WERI-Rb-1 (cell line): ENCODE measurements at regions not wholly inside any gene's neighbourhood (a gene's known extent, or its start where the extent isn't known, plus 50 kb on each side); places are given as distances from the start of the nearest gene placed in this dataset.

Experiments used
- DNase-seq: peaks from one replicate; pipeline ENCODE4 v3.0.0-alpha.2; 2020
- H3K27ac ChIP-seq: fragments of 250-450 bp; sonication (Bioruptor Pico); 2 replicates; pipeline ENCODE4 v1.5.1; 2020; ENCODE audit warnings: mild to moderate bottlenecking, moderate library complexity
- H3K27me3 ChIP-seq: fragments of 250-450 bp; sonication (Bioruptor Pico); 2 replicates; pipeline ENCODE4 v1.5.1; 2021; ENCODE audit warnings: mild to moderate bottlenecking, low read depth, moderate library complexity; ENCODE audit not compliant: insufficient read depth, severe bottlenecking
- H3K36me3 ChIP-seq: fragments of 250-450 bp; sonication (Bioruptor Pico); 2 replicates; pipeline ENCODE4 v1.5.1; 2020; ENCODE audit warnings: mild to moderate bottlenecking, moderate library complexity
- H3K4me3 ChIP-seq: 2 replicates; pipeline ENCODE4 v1.5.1; 2011; ENCODE audit warnings: low read depth, mild to moderate bottlenecking, control low read depth, low read length
- H3K9me3 ChIP-seq: fragments of 250-450 bp; sonication (Bioruptor Pico); 2 replicates; pipeline ENCODE4 v1.5.1; 2021; ENCODE audit warnings: mild to moderate bottlenecking, moderate library complexity; ENCODE audit not compliant: severe bottlenecking
- TF ChIP-seq, protein P1 (sequence below): IDR thresholded peaks from 2 replicates; pipeline ENCODE4 v1.5.1; 2011; ENCODE audit warnings: low read depth, mild to moderate bottlenecking, control low read depth, inconsistent platforms, low read length

DNA sequence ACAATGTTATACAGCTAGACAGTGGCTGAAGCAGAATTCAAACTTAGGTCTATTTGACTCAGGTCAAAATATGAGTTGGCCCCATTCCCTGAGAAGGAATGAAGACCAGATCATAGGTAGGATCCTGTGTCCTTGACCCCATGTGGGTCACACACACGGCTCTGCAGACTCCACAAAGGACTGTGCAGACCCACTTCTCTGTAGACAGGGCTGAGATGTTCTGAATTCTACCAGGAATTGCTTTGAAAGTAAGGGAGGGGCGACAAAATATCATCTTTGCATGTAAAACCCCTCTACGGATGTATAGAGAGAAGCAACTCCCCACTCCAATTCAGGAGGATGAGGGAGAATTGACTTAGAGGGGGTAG lies 62.3 kb upstream of the CTIF start:
- Histone ChIP-seq H3K9me3 (peaks cover 7% of the 10 kb centered on the region), H3K27me3 (no peaks in the 10 kb centered on the region), H3K27ac (no peak overlapping the region), H3K36me3 (no peaks in the 10 kb centered on the region), H3K4me3 (no peak overlapping the region)
- DNase-seq = no peak
- TF ChIP-seq, protein P1, sequence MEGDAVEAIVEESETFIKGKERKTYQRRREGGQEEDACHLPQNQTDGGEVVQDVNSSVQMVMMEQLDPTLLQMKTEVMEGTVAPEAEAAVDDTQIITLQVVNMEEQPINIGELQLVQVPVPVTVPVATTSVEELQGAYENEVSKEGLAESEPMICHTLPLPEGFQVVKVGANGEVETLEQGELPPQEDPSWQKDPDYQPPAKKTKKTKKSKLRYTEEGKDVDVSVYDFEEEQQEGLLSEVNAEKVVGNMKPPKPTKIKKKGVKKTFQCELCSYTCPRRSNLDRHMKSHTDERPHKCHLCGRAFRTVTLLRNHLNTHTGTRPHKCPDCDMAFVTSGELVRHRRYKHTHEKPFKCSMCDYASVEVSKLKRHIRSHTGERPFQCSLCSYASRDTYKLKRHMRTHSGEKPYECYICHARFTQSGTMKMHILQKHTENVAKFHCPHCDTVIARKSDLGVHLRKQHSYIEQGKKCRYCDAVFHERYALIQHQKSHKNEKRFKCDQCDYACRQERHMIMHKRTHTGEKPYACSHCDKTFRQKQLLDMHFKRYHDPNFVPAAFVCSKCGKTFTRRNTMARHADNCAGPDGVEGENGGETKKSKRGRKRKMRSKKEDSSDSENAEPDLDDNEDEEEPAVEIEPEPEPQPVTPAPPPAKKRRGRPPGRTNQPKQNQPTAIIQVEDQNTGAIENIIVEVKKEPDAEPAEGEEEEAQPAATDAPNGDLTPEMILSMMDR = no peak

DNA sequence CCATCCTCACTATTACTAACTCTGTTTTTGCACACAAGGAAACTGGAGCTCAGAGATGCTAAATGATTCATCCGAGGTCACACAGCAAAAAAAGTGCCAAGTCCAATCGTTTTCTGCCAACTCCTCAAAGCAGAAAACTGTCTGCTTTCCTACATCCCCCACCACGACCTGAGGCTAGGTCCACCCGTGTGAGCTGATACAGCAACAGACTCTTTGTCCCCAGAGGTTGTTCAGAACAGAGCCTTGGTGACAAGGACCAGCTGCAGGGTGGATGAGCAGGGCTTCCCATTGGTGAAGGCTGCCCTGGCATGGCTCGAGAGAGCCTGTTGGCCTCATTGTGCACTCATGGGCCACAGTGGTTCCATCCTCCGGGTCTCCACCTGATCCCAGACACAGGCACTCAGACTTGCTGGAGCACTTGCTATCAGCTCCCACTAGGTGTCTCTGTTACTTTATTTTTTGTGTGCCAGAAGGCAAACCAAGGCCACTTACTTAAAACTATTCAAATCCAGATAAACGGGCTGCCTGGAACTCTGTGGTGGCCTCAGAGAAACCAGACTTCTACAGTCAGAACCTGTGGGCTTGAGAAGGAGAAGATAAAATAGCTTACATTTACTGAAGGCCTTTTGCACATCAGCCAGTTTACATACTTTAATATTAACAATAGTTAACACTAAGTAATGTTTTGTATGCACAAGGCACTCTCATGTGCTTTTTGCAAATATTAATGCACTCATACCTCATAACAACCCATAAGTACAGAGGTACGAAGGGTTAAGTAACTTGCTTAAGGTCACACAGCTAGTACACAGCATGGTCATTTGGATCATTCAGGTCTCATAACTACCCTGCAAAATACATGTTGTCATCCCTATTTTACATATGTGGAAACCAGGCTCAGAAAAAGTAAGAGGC lies 62.9 kb upstream of the CTIF start:
- H3K36me3 ChIP-seq = no peaks in the 10 kb centered on the region
- H3K9me3 ChIP-seq = peaks cover 7% of the 10 kb centered on the region
- no peaks in the 10 kb centered on the region for H3K27me3 ChIP-seq
- peak; percentile 72 for DNase-seq
- TF ChIP-seq, protein P1 = peak; percentile 89
- no peak overlapping the region for H3K4me3 ChIP-seq
- H3K27ac ChIP-seq = no peak overlapping the region

DNA sequence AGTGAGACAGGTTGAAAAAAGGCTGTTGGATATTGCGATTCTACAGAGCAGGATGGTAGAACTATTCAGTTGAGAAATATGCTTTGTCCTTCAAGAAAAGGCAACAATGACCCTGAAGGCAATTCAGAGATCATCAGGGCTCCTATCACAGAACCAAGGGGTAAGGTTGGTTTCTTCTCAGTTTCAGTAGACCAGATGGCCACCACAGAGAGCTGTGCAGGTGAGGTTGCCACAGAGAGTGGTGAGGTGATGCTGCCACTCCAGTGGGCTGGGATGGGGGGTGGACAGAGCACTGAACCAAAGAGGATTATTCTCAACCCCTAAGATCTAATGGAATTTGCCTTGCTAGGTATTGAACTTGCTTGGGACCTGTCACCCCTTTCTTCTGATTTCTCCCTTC lies 64.6 kb upstream of the ZBTB7C start:
- TF ChIP-seq, protein P1 = no peak
- no peak for DNase-seq
- Histone ChIP-seq H3K27me3 (no peaks in the 10 kb centered on the region), H3K27ac (no peak overlapping the region), H3K9me3 (peaks cover 7% of the 10 kb centered on the region), H3K36me3 (no peaks in the 10 kb centered on the region), H3K4me3 (no peak overlapping the region)

DNA sequence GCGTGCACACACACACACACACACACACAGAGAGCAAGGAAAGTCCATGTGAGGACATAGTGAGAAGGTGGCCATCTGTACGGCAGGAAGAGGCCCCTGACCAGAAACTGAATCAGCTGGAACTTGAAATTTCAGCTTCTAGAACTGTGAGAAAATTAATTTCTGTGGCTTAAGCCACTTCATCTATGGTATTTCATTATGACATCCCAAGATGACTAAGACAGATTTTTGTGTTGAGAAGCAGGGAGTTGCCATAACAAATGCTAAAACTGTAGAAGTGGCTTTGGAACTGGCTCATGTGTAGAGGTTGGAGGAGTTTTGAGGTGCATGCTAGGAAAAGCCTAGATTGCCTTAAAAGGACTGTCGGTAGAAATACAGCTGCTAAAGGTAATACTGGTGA lies 63.4 kb upstream of the ZBTB7C start:
- Histone ChIP-seq H3K4me3 (no peak overlapping the region), H3K27me3 (no peaks in the 10 kb centered on the region), H3K27ac (no peak overlapping the region), H3K36me3 (no peaks in the 10 kb centered on the region), H3K9me3 (peaks cover 7% of the 10 kb centered on the region)
- DNase-seq = no peak
- TF ChIP-seq, protein P1 = no peak

DNA sequence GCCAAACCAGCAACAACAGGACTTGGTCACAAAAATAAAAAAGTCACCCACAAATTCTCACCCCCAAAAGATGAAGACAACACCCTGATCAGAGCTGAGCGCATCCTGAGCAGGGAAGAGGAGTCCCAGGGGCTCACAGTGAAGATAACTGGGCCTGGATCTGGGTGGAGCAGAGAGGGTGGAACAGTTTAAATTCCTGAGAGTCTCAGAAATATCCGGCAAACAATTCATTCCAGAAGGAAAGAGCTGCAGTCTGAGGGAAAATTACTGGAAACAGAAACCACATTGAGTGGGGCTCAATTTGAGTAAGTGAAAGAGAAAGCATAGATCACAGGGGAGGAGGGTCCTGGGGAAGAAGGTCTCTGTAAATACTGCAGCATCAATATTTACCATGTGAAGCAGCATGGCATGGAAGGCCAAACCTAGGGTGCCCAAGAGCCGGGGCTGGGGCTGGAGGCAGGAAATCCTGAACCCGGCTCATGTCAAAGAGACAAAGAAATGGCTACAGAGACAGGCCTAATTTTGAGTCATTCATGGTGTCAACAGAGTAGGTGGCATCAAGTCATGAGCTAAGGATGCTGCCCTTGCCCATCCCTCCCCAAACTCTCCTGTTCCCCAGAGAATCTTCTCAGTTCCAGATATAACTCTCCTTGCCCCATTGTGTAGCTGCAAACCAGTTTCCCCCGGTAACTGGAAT lies 61.4 kb upstream of the ZBTB7C start:
- Histone ChIP-seq H3K36me3 (no peaks in the 10 kb centered on the region), H3K27ac (no peak overlapping the region), H3K27me3 (no peaks in the 10 kb centered on the region), H3K4me3 (no peak overlapping the region), H3K9me3 (peaks cover 7% of the 10 kb centered on the region)
- TF ChIP-seq, protein P1 = no peak
- no peak for DNase-seq
